GM19351 (cell line): ENCODE measurements at regions not wholly inside any gene's neighbourhood (a gene's known extent, or its start where the extent isn't known, plus 50 kb on each side); places are given as distances from the start of the nearest gene placed in this dataset.
"Not testable (repeated sequence)": the region's sequence is repeated elsewhere in the genome, so short reads cannot be mapped to it uniquely, and the experiment has no call there.

Experiments
- ATAC-seq: cut with Tn5 transposase; IDR thresholded peaks from one replicate; pipeline ENCODE4 v1.9.1; 2021; ENCODE audit warnings: mild to moderate bottlenecking, moderate library complexity; ENCODE audit not compliant: unreplicated experiment

DNA sequence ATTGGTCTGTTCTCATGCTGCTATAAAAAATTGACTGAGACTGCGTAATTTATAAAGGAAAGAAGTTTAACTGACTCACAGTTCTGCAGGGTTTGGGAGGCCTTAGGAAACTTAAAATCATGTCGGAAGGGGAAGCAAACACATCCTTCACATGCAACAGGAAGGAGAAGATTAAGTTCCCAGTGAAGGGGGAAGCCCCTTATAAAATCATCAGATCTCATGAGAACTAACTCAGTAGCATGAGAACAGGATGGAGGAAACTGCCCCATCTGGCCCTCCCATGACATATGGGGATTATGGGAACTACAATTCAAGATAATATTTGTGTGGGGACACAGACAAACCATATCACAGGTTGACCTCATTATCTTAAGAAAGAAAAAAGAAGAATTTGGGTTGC is 134.5 kb downstream of the PPP1R3A start:
- ATAC-seq = no peak

DNA sequence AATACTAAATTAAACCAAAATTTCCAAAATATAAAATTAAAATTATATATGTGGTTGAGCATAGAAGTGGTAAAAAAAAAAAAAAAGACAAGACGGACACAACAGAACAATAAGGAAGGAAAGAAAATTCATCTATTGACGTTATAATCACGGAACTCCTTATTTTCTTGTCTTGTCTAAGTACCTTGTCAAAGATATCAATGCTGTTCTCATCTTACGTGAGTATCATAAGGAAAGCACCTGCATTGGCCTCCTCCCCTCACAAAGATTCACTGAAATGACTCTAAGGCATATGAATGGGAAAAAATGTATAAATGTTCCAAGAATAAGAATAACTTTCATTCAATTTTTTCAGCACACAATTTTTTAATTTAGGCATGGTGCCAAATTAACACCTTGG is 135.4 kb downstream of the PPP1R3A start:
- no peak for ATAC-seq

DNA sequence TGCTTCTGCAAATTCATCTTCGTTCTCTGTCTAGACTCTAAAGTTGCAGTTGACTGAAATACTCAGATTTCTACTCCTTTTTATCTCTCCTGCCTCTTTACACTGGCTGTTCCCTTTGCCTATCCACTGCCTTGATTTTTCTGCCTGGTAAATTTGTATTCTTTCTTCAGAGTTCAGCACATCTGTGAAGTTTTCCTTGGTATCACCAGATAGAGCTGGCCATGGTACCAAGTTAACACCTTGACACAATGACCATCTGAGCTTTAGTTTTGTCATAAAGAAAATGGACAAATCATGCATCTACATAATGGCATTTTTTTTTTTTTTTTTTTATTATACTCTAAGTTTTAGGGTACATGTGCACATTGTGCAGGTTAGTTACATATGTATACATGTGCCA is 143.0 kb downstream of the PPP1R3A start:
- no peak for ATAC-seq

DNA sequence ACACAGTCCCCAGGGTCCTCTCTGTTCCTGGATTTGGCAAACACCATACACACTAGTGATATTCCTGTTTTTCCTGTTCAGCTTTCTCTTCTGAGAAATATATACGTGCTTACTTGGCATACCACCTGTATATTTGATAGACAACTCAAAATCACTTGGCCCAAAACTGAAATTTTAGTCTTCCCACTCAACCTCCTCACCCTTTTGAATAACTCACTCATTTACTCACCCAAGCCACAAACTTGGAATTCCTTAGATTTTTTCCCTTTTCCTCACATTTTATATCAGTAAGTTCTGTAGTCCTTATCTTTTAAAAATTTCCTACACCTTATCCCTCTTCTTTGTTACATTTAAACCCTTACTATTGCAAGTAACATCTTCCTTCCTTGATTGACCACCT is 143.4 kb downstream of the PPP1R3A start:
- ATAC-seq = no peak

DNA sequence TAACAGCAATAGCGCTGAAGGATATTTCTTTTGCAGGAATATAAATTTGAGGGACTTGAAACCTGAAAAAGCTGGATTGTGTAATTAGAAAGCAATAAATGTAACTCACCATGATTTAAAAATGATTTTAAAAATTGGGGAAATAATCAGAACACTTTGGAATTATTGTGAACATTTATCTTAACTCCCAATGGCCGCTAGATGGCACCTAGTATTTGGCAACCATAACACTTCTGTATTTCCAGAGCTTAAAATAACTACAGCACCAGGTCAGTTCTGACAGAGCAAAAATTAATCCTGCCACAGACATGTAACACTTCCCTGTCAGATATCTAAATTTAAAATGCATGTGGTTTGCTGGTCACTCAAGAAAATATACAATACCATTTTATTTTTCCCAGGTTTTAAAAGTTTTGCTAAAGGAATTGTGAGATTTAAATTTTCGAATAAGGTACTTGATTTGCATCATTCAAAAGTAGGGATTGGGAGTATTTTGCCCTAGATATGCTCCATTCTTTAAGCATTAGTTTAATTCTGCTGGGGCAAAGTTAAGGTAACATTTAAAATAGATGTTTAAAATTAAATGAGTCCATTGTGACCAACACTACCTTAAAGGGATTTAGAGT is 144.5 kb downstream of the PPP1R3A start:
- peak; percentile 93 for ATAC-seq

DNA sequence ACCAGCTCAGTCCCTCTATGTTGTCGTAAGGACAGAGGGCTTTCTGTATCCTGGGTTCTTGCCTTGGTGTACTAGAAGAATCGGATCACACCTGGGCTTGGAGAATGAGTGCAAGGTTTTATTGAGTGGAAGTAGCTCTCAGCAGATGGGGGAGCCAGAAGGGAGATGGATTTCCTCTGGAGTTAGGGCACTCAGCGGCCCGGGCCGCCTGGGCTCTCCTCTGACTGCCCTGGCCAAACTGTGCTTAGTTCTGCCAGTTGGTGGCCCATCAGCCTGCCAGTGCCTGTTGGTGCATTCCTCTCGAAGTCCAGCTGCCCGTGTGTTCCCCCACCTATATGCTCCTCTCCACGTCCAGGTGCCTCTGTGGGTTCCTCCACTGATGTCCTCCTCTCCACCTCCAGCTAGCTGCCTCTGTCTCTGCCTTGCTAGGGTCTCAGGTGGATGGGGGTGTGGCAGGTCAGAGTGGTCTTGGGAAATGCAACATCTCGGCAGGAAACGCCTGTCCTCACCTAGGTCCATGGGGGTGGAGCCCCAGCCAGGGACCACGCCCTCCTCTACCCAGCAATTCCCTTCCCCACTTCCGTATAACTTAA is 148.6 kb downstream of the PPP1R3A start:
- ATAC-seq = no peak

DNA sequence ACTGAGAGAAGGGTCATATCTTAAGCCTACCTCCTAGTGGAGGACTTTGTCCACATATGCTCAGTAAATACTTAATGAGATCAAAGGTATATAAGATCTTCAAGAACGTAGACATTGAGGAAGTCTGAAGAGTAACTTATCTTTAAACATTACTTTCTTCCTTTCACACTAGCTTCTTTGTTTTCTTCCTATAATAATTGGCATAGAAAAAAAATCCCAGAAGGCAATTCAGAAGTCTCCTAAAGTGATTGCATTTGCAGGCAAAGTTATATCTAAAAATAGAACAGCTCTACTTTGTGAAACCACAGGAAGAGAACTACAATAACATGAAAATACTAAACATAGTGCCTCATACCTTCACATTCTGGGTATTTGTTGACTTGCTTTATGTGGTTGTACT is 150.4 kb downstream of the PPP1R3A start:
- no peak for ATAC-seq

DNA sequence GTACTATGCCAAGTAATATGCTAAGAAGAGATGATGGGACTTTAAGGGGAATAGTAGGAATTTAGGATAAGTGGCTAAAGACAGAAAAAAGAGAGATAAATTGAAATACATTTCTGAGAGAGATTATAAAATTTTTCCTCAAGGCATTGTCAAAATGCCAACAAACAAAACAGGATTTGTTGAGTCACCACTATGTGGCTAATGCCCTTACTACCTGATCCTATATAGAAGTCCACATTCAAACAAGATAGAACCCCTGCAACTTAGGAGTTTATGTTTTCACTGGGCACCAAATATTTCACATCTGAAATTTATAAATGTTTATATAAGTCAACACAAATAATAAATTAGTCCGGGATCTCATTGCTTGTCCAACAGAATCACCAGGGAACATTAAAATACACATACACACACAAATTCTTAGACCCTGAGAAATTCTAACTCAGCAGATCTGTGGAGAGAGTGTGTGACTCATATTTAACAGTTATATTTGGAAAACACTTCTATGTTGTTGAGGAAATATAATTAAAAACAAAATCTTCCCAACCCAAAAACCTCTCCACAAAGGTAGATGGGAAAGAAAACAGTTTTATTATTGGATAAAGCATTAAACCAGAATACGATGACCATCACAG is 154.3 kb downstream of the PPP1R3A start:
- ATAC-seq = no peak

DNA sequence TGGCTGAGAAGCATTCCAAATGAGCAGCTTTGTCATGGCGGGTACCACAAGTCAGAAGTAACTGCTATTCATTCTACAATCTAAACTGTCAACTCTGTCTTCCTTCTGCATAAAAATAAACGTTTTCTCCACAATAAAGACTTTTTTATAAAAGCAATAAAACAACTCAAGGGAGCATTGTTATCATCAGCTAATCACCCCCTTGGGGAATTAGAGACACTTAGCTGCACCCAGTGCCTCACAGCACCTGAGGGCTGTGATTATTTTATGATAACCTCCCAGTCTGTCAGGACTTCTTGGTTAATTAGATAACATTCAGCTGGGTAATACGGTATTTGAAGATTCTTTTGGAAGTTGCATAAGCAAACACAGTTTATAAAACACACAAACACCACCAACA is 155.6 kb downstream of the PPP1R3A start:
- ATAC-seq = no peak

DNA sequence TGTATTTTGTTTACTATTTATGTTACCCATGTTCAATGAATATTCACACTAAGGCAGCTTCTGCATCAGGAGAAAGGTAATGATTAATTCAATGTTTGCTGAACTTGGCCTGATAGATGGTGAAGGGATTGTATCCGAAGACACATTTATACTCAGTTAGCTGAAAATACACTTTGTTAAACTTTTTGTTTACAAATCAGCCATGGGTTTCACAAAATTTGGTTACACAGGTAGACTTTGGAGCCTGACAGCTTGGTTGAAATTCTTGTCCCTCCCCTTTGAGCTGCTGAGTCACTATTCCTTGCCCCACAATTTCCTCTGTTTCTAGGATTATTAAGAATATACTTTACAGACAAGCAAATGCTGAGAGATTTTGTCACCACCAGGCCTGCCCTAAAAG is 162.6 kb downstream of the PPP1R3A start:
- no peak for ATAC-seq

DNA sequence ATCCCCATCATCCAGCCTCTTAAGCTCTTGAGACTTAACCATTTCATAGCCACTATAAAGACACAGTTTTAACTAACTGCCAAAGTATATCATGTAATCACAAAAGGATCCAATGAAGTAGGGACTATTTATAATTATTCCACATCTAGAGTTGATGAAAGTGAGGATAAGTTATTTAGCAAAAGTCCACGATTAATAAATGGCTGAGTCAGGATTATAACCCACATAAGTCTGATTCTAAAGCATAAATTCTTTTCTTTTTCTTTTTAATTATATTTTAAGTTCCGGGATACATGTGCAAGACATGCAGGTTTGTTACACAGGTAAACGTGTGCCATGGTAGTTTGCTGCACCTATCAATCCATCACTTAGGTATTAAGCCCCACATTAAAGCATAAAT is 166.1 kb downstream of the PPP1R3A start:
- ATAC-seq = no peak

DNA sequence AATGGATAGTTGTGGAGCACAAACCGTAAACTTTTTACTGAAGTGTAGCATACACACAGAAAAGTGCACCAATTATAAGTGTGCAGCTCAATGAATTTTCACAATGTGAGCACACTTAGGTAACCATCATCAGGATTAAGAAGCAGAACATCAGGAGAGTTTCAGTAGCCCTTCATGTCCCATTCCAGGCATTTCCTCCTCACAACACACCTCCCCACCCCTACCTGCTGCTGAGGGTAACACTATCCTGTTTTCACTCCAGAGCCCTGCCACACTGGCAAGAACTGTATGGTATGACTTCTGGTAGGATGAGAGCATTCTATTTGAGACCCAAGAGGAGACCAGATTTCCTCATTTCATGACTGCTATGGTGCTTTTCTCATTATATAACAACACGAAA is 166.5 kb downstream of the PPP1R3A start:
- ATAC-seq = no peak

DNA sequence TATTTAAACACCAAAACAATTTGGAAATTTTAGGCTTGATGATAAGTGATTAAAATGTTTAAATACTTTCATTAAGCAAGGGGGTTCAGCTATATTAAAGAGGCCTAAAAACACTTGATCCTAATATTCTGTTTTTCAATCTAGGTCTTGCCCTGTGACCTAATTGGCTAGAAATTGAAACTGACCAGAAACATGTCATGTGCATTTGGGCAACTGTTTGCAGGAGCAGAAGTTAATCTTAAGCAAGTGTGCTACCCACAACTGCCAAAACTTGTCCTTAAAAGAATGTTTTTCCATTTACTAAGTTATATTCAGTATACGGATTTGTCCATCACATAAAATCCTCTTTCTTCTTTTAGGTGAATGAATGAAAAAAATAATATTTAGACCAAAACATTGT is 167.3 kb downstream of the PPP1R3A start:
- ATAC-seq = no peak

DNA sequence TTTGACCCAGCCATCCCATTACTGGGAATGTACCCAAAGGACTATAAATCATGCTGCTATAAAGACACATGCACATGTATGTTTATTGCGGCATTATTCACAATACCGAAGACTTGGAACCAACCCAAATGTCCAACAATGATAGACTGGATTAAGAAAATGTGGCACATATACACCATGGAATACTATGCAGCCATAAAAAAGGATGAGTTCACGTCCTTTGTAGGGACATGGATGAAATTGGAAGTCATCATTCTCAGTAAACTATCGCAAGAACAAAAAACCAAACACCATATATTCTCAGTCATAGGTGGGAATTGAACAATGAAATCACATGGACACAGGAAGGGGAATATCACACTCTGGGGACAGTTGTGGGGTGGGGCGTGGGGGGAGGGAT is 170.4 kb downstream of the PPP1R3A start:
- not testable (repeated sequence) for ATAC-seq

DNA sequence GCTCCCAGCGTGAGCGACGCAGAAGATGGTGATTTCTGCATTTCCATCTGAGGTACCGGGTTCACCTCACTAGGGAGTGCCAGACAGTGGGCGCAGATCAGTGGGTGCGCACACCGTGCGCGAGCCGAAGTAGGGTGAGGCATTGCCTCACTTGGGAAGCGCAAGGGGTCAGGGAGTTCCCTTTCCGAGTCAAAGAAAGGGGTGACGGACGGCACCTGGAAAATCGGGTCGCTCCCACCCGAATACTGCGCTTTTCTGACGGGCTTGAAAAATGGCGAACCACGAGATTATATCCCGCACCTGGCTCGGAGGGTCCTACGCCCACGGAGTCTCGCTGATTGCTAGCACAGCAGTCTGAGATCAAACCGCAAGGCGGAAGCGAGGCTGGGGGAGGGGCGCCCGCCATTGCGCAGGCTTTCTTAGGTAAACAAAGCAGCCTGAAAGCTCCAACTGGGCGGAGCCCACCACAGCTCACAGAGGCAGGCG is 175.8 kb downstream of the PPP1R3A start:
- not testable (repeated sequence) for ATAC-seq

DNA sequence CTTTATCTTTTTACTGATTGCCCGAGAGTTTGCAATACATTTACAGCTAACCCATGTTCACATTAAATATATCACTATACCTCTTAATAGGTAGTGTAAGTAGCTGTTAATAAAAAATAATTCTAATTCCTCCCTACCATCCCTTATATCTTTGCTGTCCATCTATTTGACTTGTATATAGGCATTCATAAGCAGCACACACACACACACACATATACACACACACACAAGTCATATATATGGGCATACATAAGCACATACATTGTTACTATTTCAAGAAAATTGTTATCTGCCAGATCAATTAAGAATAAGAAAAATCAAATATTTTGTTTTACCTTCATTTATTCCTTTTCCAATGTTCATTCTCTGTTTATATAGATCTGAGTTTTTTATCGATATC is 176.4 kb downstream of the PPP1R3A start:
- ATAC-seq = no peak

DNA sequence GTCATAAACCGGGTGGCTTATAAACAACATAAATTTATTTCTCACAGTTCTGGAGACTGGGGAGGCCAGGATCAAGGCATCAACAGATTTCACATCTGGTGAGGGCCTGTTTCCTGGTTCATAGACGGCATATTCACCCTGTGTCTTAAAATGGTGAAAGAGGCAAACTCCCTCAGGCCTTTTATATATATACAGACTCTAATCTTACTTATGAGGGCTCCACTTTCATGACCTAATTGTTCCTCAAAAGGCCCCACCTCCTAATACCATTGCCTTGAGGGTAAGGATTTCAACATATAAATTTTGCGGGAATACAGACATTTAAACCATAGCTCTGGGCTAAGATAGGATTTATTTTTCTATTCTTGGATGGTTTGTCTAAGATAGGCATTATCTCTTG is 187.2 kb downstream of the PPP1R3A start:
- no peak for ATAC-seq

DNA sequence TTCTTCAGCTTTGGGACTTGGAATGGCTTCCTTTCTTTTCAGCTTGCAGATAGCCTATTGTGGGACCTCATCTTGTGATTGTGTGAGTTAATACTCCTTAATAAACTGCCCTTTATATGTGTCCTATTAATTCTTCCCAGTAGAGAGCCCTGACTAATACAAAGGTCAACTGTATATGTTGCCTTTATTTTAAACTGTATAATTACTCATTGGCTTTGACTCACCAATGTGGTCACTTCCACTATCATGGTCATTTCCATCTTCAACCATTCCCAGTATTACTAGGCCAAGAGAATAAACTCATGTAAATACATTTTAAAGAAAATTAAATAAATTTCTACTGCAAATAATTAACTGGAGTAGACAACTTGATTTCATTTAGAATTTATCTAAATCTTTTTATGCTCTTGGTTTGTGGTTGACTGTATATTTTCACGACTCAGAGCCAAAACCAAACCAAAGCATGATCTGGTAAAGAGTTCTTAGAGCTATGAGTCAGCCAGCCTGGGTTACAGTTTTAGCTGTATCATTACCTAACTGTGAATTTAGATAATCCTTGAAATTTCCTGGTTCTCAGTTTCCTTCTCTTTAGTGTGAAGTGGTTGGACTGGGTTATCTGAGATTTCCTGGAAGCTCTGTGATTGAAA is 188.4 kb downstream of the PPP1R3A start:
- ATAC-seq = no peak

DNA sequence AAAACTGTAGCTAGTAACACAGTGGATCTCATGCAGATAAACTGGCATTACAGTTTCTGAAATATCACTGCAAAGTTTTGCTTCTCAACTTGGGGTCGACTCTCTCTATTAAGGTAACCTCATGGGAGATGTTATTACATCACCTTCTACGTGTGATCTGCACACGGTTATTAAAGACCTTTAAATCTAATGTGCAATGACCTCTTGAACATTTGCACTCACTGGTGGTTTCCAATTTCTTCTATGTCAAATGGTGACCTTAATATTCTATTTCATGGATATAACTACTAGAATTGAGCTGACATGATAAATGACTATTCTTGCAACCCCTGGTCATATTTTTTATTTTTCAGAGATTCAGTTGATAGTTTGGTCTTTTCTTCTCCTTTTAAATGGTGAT is 191.3 kb downstream of the PPP1R3A start:
- no peak for ATAC-seq

DNA sequence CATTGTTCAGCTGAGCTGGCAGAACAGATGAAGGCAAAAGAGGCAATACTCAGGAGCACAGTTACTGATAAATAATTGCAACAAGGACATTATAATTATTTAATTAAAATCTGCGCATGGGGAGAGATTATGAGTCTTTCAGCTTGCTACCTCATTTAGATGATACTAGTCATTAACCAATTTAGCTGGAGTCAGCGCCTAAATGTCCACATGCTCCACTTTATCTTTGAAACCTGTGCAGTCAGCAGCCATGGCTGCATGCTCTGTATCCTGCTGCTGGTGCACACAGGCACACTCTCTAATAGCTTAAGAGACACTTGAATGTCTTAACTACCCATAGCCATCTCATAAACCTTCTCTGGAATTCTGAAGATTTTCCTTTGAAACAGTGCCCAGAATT is 196.8 kb downstream of the PPP1R3A start:
- ATAC-seq = no peak

DNA sequence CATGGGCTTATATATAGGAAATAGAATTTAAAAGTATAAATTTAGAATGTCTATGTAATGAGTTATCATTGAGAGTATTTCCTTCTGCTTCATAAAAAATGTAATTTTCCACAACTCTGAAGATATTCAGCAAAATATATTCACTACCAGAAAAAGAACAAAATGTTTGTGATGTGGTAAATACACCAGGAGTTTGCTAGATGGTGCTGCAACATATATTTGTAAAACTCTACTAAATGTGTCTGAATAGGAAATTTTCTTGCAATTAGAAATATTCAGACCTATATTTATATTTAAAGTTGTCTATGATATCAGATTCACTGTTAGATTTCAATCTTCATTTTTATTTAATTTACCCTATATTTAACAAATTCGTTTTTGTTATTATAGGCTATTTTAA is 201.1 kb downstream of the PPP1R3A start:
- ATAC-seq = no peak
